Activated CD4-positive, alpha-beta T cell treated with anti-CD3 and anti-CD28 coated beads, Interleukin-2, Interleukin-4, amounts not matched to agents 100 ng/mL and 50 ng/mL, durations not matched to agents 16 hours and 8 hours (primary cell): ENCODE measurements at regions not wholly inside any gene's neighbourhood (a gene's known extent, or its start where the extent isn't known, plus 50 kb on each side); places are given as distances from the start of the nearest gene placed in this dataset.
"Not testable (repeated sequence)": the region's sequence is repeated elsewhere in the genome, so short reads cannot be mapped to it uniquely, and the experiment has no call there.

Source experiments
- DNase-seq: peaks from one replicate; pipeline ENCODE4 v3.0.0-alpha.2; 2020; ENCODE audit warnings: low spot score

- DNase-seq = no peak
Measured at GRCh38 chr2:215654148-215654819, 218.4 kb upstream of the FN1 start.

GRCh38 chr2:215653344-215654030 lies 217.6 kb upstream of the FN1 start:
- DNase-seq = no peak

- DNase-seq = no peak
Measured at GRCh38 chr2:215652388-215652787, 216.5 kb upstream of the FN1 start.

DNA sequence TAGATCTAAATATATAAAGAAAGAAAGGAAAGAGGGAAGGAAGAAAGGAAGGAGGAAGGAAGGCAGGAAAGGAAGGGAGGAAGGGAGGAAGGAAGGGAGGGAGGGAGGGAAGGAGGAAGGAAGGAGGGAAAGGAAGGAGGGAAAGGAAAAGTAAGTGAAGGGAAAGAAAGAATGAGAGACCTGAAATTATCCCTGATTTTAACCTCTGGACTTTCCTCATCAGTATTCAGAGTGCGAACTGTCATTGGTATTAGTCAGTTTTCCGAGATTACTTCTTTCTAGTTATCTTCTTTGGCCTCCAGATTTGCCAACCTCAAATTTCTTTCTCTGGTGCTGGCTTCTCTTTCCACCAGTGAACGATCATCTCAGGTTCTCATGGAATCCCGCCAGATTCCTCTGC lies 215.5 kb upstream of the FN1 start:
- DNase-seq = no peak

DNA sequence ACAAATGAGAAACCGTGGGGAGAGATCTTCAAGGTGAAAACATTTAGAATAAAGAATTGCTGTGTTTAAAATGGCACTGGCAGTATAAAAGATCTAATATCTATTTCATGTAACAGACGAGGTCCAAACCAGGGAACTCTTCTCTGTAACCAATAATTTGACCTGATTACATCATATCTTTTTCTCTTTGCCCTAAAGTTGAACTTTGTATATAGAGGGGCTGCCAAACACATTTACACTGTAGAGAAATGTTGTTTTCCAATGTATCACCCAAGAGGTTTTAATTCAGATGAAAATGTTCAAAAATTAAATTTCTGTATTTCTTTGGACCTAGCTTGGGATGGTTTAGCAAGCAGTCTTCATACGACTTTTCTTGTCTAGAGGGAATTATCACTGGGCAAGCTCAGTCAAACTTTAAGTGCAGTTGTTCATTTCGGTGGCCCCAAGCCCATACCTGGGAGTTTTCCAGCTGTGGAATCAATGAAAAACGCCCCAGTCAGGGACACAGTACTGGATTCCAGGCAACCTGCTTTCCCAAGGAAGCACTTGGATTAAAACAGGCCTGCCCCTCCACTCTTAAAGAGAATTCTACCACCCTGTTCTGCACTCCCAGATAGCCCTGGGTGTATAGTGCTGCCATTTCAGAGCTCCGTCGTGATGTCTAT lies 208.5 kb upstream of the FN1 start:
- no peak for DNase-seq

GRCh38 chr2:215638687-215639086 lies 202.8 kb upstream of the FN1 start:
- DNase-seq = no peak

GRCh38 chr2:215637651-215638050 lies 201.8 kb upstream of the FN1 start:
- DNase-seq = no peak

DNA sequence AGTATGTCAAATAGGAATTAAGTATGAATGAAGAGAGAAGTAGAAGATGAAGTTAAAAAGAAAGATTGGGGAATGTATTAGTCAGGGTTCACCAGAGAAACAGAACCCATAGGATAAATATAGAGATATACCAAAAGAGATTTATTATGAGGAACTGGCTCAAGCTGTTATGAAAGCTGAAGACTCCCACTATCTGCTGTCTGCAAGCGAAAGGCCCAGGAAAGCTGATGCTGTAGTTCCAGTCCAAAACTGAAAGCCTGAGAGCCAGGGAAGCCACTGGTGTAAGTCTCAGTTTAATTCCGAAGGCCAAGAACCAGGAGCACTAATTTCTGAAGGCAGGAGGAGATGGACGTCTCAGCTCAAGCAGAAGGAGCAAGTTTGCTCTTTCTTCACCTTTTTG lies 200.9 kb upstream of the FN1 start:
- no peak for DNase-seq

- DNase-seq = no peak
Measured at GRCh38 chr2:215635788-215636139, 199.9 kb upstream of the FN1 start.

DNA sequence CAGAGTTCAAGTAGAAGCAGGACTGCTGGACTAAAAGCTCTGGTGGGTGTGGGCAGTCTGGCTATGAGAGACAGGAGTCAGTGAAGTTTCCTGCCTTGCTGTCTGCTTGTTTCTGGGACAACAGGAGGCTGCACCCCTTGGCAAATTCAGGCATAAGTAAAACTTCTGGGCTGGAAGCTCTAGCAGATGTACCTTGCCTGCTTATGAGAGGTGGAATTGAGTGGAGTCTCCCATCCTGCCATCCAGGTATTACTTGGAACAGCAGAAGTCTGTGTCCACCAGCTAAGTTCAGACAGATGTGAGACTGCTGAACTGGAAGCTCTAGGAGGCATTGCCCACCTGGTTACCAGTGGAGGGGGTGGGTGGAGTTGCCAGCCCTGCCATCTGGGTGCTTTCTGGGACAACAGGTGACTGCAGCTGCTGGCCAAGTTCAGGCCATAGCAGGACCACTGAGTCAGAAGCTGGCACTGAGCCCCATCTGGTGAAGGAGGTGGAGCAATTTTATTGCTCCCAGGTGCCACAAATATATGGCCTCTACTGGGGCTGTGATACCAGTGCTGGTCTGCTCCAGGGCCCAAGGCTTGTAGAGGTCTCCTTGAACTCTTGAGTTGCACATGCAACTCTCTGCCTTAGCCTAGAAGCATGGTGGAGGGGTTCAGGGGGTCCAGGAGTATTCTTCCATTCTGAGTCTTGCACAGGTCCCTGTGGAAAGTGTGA lies 199.4 kb upstream of the FN1 start:
- DNase-seq = no peak

DNA sequence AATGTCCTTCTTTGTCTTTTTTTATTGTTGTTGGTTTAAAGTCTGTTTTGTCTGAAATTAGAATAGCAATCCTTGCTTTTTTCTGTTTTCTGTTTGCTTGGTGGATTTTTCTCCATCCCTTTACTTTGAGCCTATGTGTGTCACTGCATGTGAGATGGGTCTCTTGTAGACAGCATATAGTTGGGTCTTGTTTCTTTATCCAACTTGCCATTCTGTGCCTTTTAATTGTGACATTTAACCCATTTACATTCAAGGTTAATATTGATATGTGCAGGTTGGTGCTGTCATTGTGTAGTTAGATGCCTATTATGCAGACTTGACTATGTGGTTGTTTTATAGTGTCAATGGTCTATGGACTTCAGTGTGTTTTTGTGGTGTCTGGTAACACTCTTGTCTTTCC lies 197.5 kb upstream of the FN1 start:
- no peak for DNase-seq

DNA sequence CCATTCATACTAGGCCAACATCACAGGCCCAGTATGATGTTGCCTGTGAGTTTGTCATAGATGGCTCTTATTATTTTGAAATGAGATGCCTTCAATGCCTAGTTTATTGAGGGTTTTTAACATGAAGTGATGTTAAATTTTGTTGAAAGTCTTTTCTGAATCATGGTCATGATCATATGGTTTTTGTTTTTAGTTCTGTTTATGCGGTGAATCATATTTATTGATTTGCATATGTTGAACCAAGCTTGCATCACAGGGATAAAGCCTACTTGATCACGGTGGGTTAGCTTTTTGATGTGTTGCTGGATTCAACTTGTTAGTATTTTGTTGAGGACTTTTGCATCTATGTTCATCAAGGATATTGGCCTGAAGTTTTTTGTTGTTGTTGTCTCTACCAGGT lies 195.8 kb upstream of the FN1 start:
- DNase-seq = no peak

DNA sequence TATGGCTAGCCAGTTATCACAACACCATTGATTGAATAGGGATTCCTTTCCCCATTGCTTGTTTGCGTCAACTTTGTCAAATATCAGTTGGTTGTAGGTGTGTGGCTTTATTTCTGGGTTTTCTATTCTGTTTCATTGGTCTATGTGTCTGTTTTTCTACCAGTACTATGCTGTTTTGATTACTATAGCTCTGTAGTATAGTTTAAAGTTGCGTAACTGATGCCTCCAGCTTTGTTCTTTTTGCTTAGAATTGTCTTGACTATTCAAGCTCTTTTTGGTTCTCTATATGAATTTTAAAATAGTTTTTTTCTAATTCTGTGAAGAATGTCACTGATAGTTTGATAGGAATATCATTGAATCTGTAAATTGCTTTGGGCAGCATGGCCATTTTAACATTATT lies 194.9 kb upstream of the FN1 start:
- DNase-seq = not testable (repeated sequence)

- DNase-seq = no peak
Measured at GRCh38 chr2:215627771-215628170, 191.9 kb upstream of the FN1 start.

DNA sequence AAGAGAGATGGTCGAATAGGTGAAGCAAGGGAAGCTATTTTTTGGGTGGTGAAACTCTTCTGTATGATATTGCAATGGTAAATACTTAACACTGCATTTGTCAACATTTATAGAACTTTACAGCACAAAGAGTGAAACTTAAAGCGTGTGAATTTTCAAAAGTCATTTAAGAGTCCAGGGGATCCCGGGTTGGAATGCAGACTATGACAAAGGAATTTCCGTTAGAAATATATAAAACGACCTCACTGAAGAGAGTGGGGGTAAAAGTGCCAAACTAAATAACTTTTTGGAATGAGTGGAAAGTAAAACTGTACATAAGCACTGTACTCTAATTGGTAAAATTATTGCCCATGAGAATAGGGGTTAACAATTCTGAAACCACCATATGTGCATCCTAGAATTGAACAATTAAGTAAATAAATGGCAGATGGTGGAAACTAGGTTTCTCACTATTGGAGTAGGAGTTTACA lies 191.0 kb upstream of the FN1 start:
- no peak for DNase-seq

DNA sequence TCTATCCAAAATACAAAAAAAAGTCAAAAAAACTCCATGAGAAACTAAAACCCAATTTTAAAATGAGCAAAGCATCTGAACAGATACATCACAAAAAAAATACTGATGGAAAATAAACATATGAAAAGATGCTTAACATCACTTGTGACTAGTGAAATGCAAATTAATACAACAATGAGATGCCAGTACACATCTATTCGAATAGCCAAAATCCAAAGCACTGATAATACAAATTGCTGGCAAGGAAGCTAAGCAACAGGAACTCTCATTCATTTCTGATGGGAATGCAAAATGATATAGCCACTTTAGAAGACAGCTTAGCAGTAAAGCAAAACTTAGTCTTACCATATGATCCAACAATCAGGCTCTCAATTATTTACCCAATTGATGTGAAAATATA lies 190.2 kb upstream of the FN1 start:
- no peak for DNase-seq

DNA sequence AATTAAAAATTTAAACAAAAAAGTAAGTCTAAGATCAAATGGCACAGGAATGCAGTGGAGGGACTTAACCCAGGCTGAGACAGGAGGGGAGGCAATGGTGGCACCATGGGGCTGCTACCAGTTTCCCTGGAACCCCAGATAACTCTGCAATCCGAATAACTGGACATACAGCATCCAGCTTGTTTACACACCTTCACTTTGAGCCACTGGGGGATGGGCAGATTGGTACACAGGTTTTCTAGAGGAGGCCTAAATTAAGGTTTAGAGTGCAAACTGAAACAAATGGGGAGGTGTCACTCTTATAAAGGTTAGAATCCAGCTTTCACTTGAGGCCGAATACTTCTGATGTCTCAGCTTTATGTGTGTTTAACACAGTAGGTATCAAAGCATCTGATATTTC lies 189.3 kb upstream of the FN1 start:
- DNase-seq = no peak

DNA sequence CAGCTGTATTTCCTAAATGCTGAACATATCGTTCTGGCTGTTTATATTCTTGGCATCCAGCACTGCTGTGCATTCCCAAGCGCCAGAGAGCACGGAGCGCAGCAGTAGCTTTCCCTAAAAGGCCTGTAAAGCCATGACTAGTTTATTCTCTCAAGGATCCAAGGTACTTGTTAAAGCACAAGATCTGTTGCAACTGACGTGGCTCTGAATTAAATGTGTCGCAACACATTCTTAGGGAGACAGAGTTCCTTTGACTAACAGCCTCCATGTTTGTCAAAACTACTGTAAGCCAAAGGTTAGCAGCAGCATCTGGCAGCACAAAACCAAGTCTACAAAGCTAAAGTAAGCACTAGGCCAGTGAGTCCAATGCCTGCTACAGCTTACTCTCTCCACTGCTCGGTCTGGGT lies 188.6 kb upstream of the FN1 start:
- DNase-seq = no peak

DNA sequence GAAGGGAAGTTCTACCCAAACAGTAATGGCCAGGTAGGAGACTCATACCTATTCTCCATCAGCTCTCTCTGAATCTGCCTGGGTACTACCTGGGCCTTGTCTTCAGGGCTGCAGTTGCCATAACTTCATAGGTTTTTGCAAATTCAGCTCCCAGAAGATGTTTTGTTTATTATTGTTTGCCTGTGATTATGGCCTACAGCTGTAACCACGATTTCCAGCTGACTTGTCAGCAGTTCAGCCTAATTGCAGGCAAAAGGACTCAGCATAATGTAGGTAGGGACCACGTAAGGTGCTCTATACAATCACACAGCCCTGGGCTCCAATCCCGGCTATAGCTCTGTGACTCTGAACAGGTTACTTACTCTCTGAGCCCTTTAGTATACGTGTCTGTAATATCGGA lies 187.0 kb upstream of the FN1 start:
- no peak for DNase-seq

GRCh38 chr2:215621381-215621780 lies 185.5 kb upstream of the FN1 start:
- DNase-seq = no peak

DNA sequence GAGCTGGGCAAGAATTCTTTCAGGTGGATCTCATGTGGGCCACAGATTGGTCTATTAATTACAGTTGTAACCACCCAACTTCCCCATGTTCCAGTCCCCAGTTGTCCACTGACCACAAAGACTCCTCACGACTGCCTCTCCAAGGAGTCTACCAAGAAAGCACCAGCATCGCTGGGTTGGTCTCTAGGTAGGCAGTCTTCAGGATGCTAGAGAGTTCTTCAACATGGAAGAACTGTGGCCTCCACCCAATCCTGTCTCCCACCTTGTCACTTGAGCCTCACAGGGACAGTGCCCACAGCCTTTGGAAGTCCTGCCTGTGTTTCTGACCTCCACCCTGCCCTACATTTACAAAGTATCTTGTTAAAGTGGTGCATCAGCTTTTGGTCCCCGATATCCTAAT lies 184.7 kb upstream of the FN1 start:
- DNase-seq = no peak

DNA sequence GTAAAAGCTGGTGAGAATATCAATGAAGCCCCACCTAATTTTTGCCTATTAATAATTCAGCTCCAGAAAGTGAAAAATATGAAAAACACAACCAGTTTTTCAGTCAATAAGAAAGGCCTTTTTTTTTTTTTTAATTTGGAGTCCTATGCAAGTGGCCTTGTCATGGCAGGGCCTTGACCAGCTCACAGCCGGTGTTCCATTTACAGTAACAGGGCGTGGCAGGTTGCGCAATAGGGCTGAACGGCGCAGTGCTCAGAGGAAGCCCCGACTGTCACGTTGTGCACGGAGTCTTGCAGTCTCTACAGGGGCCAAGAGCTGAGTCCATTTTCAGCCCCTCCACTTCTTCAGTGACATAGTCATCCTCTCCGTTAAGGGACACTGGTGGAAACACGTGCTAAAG lies 184.1 kb upstream of the FN1 start:
- DNase-seq = no peak
